Transverse colon (tissue), 4 donors: ENCODE measurements at regions not wholly inside any gene's neighbourhood (a gene's known extent, or its start where the extent isn't known, plus 50 kb on each side); places are given as distances from the start of the nearest gene placed in this dataset.

ENCODE experiments used
- DNase-seq: peaks from one replicate; pipeline ENCODE4 v3.0.0-alpha.2; 2019
- H3K27ac ChIP-seq, 4 donors: fragments of 200-600 bp; sonication (generic); 2 replicates each; pipeline ENCODE4 v1.5.1; 2016 to 2018; ENCODE audit warnings: inconsistent platforms in 4 of 4
- H3K27me3 ChIP-seq: fragments of 200-600 bp; sonication (generic); 2 replicates; pipeline ENCODE4 v1.5.1; 2017; ENCODE audit warnings: inconsistent platforms
- H3K36me3 ChIP-seq, 4 donors: fragments of 200-600 bp; sonication (generic); 2 replicates each; pipeline ENCODE4 v1.5.1; 2017 to 2019; ENCODE audit warnings: inconsistent platforms in 4 of 4
- H3K4me1 ChIP-seq, 4 donors: fragments of 200-600 bp; sonication (generic); 2 replicates each; pipeline ENCODE4 v1.5.1; 2017 to 2020; ENCODE audit warnings: inconsistent platforms in 4 of 4
- H3K4me3 ChIP-seq, 4 donors: fragments of 200-600 bp; sonication (generic); 1 replicate in 1 of 4; 2 replicates in 3 of 4; pipeline versions ENCODE4 v1.5.1 to v1.6.1; 2017 to 2019; ENCODE audit warnings: inconsistent platforms in 4 of 4
- H3K9me3 ChIP-seq, 2 donors: fragments of 200-600 bp; sonication (generic); 2 replicates each; pipeline ENCODE4 v1.5.1; 2017 to 2019; ENCODE audit warnings: inconsistent platforms in 2 of 2
- CTCF ChIP-seq, 5 experiments: fragments of 200-600 bp in 3 of 5; fragments of 450-650 bp in 2 of 5; sonication (generic) in 3 of 5; IDR thresholded peaks; 1 replicate in 2 of 5; 2 replicates in 3 of 5; pipeline ENCODE4 v1.5.1; 2016 to 2017; ENCODE audit warnings: antibody characterized with exemption in 5 of 5, inconsistent platforms in 3 of 5, mild to moderate bottlenecking in 2 of 5, moderate library complexity in 1 of 5
- EP300 ChIP-seq: sonication (generic); formaldehyde crosslinking; IDR thresholded peaks from one replicate; pipeline ENCODE4 v1.6.1; 2017; ENCODE audit warnings: antibody characterized with exemption, low read depth
- POLR2A ChIP-seq: fragments of 450-650 bp; IDR thresholded peaks from one replicate; pipeline ENCODE4 v1.6.1; 2016; ENCODE audit warnings: antibody characterized with exemption, mild to moderate bottlenecking, moderate library complexity
- POLR2AphosphoS5 ChIP-seq, 3 donors: sonication (generic); formaldehyde crosslinking; IDR thresholded peaks; one replicate each; pipeline ENCODE4 v1.6.1; 2016; ENCODE audit warnings: antibody characterized with exemption in 3 of 3
- WGBS, 2 donors: methylation state at CpG; one replicate each; pipeline ENCODE4 v1.1.5; 2018; ENCODE audit warnings: low coverage in 1 of 2; 5-methylcytosine and 5-hydroxymethylcytosine counted together
- in situ Hi-C, 4 donors: fragments of 200-750 bp; cut with MboI; loops; one replicate each; pipeline versions ENCODE4 v1.15.0 to v1.15.1; 2017; ENCODE audit warnings: low sequenced_read_pairs in 3 of 4, low pct_ligation_motif_present in 1 of 4, low pct_unique_long_range_greater_than_20kb in 1 of 4
- intact Hi-C: fragments of 100-400 bp; cut with DNase I; formaldehyde crosslinking; loops from one replicate; pipeline ENCODE4 v1.15.1; 2023; ENCODE audit warnings: low total_unique reads

- Histone ChIP-seq H3K27ac (no peak overlapping the region), H3K4me1 (no peaks in the 10 kb centered on the region), H3K9me3 (no peaks in the 10 kb centered on the region), H3K36me3 (no peaks in the 10 kb centered on the region), H3K4me3 (no peak overlapping the region), H3K27me3 (no peaks in the 10 kb centered on the region)
- DNase-seq, result no peak
- 60 to 83% methylated on average over 1 of the region's 1 CpG for WGBS, 2 donors
- intact Hi-C loops, result no loop called here
- in situ Hi-C loops, result loop anchor here in 1 of 4 donors (25.0 kb wide), 1 partner anchor 418 kb away; no protein-coding TSS in a partner anchor
- TF ChIP-seq POLR2A (no peak), CTCF (IDR thresholded peaks at IDR 0.05) (no peak), POLR2AphosphoS5 (IDR thresholded peaks at IDR 0.05) (no peak), EP300 (no peak)
Observed at GRCh38 chr4:129218897-129219296, 122.9 kb downstream of the C4orf33 start.

GRCh38 chr4:129220254-129220653, 124.3 kb downstream of the C4orf33 start:
- intact Hi-C loops, result no loop called here
- TF ChIP-seq POLR2A, result no peak
- TF ChIP-seq CTCF (IDR thresholded peaks at IDR 0.05), result no peak
- TF ChIP-seq POLR2AphosphoS5 (IDR thresholded peaks at IDR 0.05), result no peak
- no peak for TF ChIP-seq EP300
- in situ Hi-C loops, result loop anchor here in 1 of 4 donors (25.0 kb wide), 1 partner anchor 417 kb away; no protein-coding TSS in a partner anchor
- Histone ChIP-seq H3K27ac (no peak overlapping the region), H3K36me3 (no peaks in the 10 kb centered on the region), H3K4me3 (no peak overlapping the region), H3K9me3 (no peaks in the 10 kb centered on the region), H3K4me1 (no peaks in the 10 kb centered on the region), H3K27me3 (no peaks in the 10 kb centered on the region)
- DNase-seq, result no peak
- 83 to 93% methylated on average over 1 of the region's 1 CpG for WGBS, 2 donors

- in situ Hi-C loops, result loop anchor here in 1 of 4 donors (25.0 kb wide), 1 partner anchor 413 kb away; no protein-coding TSS in a partner anchor
- no peak for DNase-seq
- H3K4me3 ChIP-seq, result no peak overlapping the region
Observed at GRCh38 chr4:129223945-129224344, 128.0 kb downstream of the C4orf33 start.

GRCh38 chr4:129230846-129231245, 134.9 kb downstream of the C4orf33 start:
- Histone ChIP-seq H3K4me3 (no peak overlapping the region), H3K9me3 (no peaks in the 10 kb centered on the region), H3K4me1 (no peaks in the 10 kb centered on the region), H3K27ac (no peak overlapping the region), H3K27me3 (no peaks in the 10 kb centered on the region), H3K36me3 (no peaks in the 10 kb centered on the region)
- TF ChIP-seq CTCF (IDR thresholded peaks at IDR 0.05) (no peak), EP300 (no peak), POLR2A (no peak), POLR2AphosphoS5 (IDR thresholded peaks at IDR 0.05) (no peak)
- in situ Hi-C loops, result no loop called here
- intact Hi-C loops, result no loop called here
- no peak for DNase-seq
- 83 to 91% methylated on average over 4 of the region's 4 CpGs for WGBS, 2 donors

More at GRCh38 chr4:129223945-129224344, 128.0 kb downstream of the C4orf33 start:
- TF ChIP-seq POLR2A, result no peak
- intact Hi-C loops, result no loop called here
- Histone ChIP-seq H3K36me3 (no peaks in the 10 kb centered on the region), H3K4me1 (no peaks in the 10 kb centered on the region), H3K9me3 (no peaks in the 10 kb centered on the region), H3K27ac (no peak overlapping the region), H3K27me3 (no peaks in the 10 kb centered on the region)

GRCh38 chr4:129231945-129232588, 136.1 kb downstream of the C4orf33 start:
- no peak overlapping the region for H3K27ac ChIP-seq
- H3K9me3 ChIP-seq, result no peaks in the 10 kb centered on the region
- no peaks in the 10 kb centered on the region for H3K4me1 ChIP-seq
- no peak for TF ChIP-seq EP300
- TF ChIP-seq POLR2AphosphoS5 (IDR thresholded peaks at IDR 0.05), result no peak
- TF ChIP-seq POLR2A, result no peak
- TF ChIP-seq CTCF (IDR thresholded peaks at IDR 0.05), result no peak
- intact Hi-C loops (no loop called here), in situ Hi-C loops (no loop called here)
- H3K4me3 ChIP-seq, result no peak overlapping the region
- WGBS, 2 donors, result 64 to 100% methylated on average over 1 to 2 of the region's 2 CpGs
- H3K36me3 ChIP-seq, result no peaks in the 10 kb centered on the region
- no peaks in the 10 kb centered on the region for H3K27me3 ChIP-seq
- no peak for DNase-seq
